SK-N-SH (cell line): ENCODE measurements at regions not wholly inside any gene's neighbourhood (a gene's known extent, or its start where the extent isn't known, plus 50 kb on each side); places are given as distances from the start of the nearest gene placed in this dataset.

Source experiments
- CTCF ChIA-PET: fragments of 300-600, 350-600 bp; formaldehyde crosslinking; extraction: SDS; loops from one replicate; lab custom pipeline; 2021; lab: Yijun Ruan, JAX
- POLR2A ChIA-PET: fragments of 350-600 bp; sonication (Branson Sonifier 250); formaldehyde crosslinking; extraction: SDS; loops from one replicate; lab custom pipeline; 2020; ENCODE audit warnings: antibody characterized with exemption, inconsistent platforms; lab: Yijun Ruan, JAX
- DNase-seq: peaks from one replicate; pipeline ENCODE4 v3.0.0; 2012
- H2AFZ ChIP-seq: fragments of 200-600 bp; sonication (generic); 2 replicates; pipeline ENCODE4 v1.8.1; 2016; ENCODE audit warnings: antibody characterized with exemption, mild to moderate bottlenecking, low read depth
- H3F3A ChIP-seq: fragments of 200-600 bp; sonication (generic); replicated peaks from 2 replicates; pipeline ENCODE3; 2016; ENCODE audit warnings: antibody characterized with exemption, mild to moderate bottlenecking; ENCODE audit not compliant: insufficient read depth
- H3K27ac ChIP-seq, 2 experiments: fragments of 200-500 bp in 1 of 2; fragments of 200-600 bp in 1 of 2; sonication (Bioruptor generic) in 1 of 2; sonication (generic), shearing (Covaris generic) in 1 of 2; 2 replicates each; pipeline versions ENCODE4 v1.5.1 to v1.6.1; 2014 to 2016; ENCODE audit warnings: low read depth in 2 of 2, inconsistent platforms in 1 of 2, low read length in 1 of 2, mild to moderate bottlenecking in 1 of 2, mixed read lengths in 1 of 2
- H3K27me3 ChIP-seq: fragments of 200-600 bp; sonication (generic), shearing (Covaris generic); 2 replicates; pipeline ENCODE4 v1.6.1; 2016; ENCODE audit warnings: mixed run types; ENCODE audit not compliant: insufficient read depth
- H3K36me3 ChIP-seq, 2 experiments: fragments of 200-500 bp in 1 of 2; fragments of 200-600 bp in 1 of 2; sonication (Bioruptor generic) in 1 of 2; sonication (generic) in 1 of 2; replicated peaks in 1 of 2; 2 replicates each; pipeline versions ENCODE3 to v1.5.1; 2014 to 2016; ENCODE audit warnings: low read length in 1 of 2, mild to moderate bottlenecking in 1 of 2; ENCODE audit not compliant: insufficient read depth in 2 of 2, control insufficient read depth in 1 of 2
- H3K4me1 ChIP-seq, 2 experiments: fragments of 200-500 bp in 1 of 2; fragments of 200-600 bp in 1 of 2; sonication (Bioruptor generic) in 1 of 2; sonication (generic), shearing (Covaris generic) in 1 of 2; 2 replicates each; pipeline versions ENCODE4 v1.5.1 to v1.6.1; 2014 to 2016; ENCODE audit warnings: low read depth in 1 of 2, low read length in 1 of 2, mixed run types in 1 of 2; ENCODE audit not compliant: insufficient read depth in 2 of 2, control insufficient read depth in 1 of 2
- H3K4me2 ChIP-seq: fragments of 200-600 bp; sonication (generic), shearing (Covaris generic); 2 replicates; pipeline ENCODE4 v1.6.1; 2017; ENCODE audit warnings: mixed run types
- H3K4me3 ChIP-seq, 2 experiments: fragments of 200-500 bp in 1 of 2; fragments of 200-600 bp in 1 of 2; sonication (Bioruptor generic) in 1 of 2; sonication (generic), shearing (Covaris generic) in 1 of 2; 2 replicates each; pipeline versions ENCODE4 v1.5.1 to v1.8.1; 2014 to 2016; ENCODE audit warnings: low read depth in 2 of 2, inconsistent platforms in 1 of 2, low read length in 1 of 2, mild to moderate bottlenecking in 1 of 2, mixed read lengths in 1 of 2, moderate library complexity in 1 of 2
- H3K79me2 ChIP-seq: fragments of 200-600 bp; sonication (generic); 2 replicates; pipeline ENCODE4 v1.8.1; 2017; ENCODE audit warnings: mild to moderate bottlenecking; ENCODE audit not compliant: insufficient read depth
- H3K9ac ChIP-seq: fragments of 200-600 bp; sonication (generic); 2 replicates; pipeline ENCODE4 v1.6.1; 2017; ENCODE audit warnings: mixed run types
- H3K9me2 ChIP-seq: fragments of 200-600 bp; sonication (generic); 2 replicates; pipeline ENCODE4 v1.6.1; 2017; ENCODE audit warnings: mixed run types
- H3K9me3 ChIP-seq: fragments of 200-600 bp; sonication (generic); 2 replicates; pipeline ENCODE4 v1.6.1; 2017; ENCODE audit warnings: mixed run types, mild to moderate bottlenecking, moderate library complexity
- H4K20me1 ChIP-seq: fragments of 200-600 bp; sonication (generic); 2 replicates; pipeline ENCODE4 v1.6.1; 2017; ENCODE audit warnings: mild to moderate bottlenecking, mixed run types; ENCODE audit not compliant: insufficient read depth
- CHD2 ChIP-seq: fragments of 150-350 bp; IDR thresholded peaks from 2 replicates; pipeline ENCODE4 v1.6.1; 2018; ENCODE audit warnings: low read length; ENCODE audit not compliant: partially characterized antibody
- ELF1 ChIP-seq: IDR thresholded peaks from 2 replicates; pipeline ENCODE4 v1.4.0; 2012
- GATA2 ChIP-seq: sonication (generic); formaldehyde crosslinking; IDR thresholded peaks from 2 replicates; pipeline ENCODE4 v1.5.0; 2020; ENCODE audit warnings: mild to moderate bottlenecking, missing genetic modification reagents
- IRF3 ChIP-seq: fragments of 150-350 bp; IDR thresholded peaks from 2 replicates; pipeline ENCODE4 v1.6.1; 2016; ENCODE audit warnings: mild to moderate bottlenecking, low read depth, low read length
- JUND ChIP-seq: IDR thresholded peaks from 2 replicates; pipeline ENCODE4 v1.4.0; 2012
- MEF2A ChIP-seq: IDR thresholded peaks from 2 replicates; pipeline ENCODE4 v1.4.0; 2012; ENCODE audit warnings: low read depth, borderline replicate concordance
- MXI1 ChIP-seq: IDR thresholded peaks from 2 replicates; pipeline ENCODE4 v1.6.1; 2012; ENCODE audit warnings: mild to moderate bottlenecking, low read depth, low read length, improper control_type of control experiment
- NFIC ChIP-seq: IDR thresholded peaks from 2 replicates; pipeline ENCODE4 v1.4.0; 2012; ENCODE audit warnings: borderline replicate concordance
- NRF1 ChIP-seq: IDR thresholded peaks from 2 replicates; pipeline ENCODE4 v1.6.1; 2012; ENCODE audit warnings: low read depth, mild to moderate bottlenecking, low read length
- PBX3 ChIP-seq: IDR thresholded peaks from 2 replicates; pipeline ENCODE4; 2012
- RAD21 ChIP-seq: IDR thresholded peaks from 2 replicates; pipeline ENCODE4 v1.6.1; 2012; ENCODE audit warnings: mild to moderate bottlenecking, low read length
- RCOR1 ChIP-seq: fragments of 150-350 bp; IDR thresholded peaks from 2 replicates; pipeline ENCODE4 v1.6.1; 2017; ENCODE audit warnings: antibody characterized with exemption, low read length
- RFX5 ChIP-seq: IDR thresholded peaks from 2 replicates; pipeline ENCODE4 v1.6.1; 2012; ENCODE audit warnings: mild to moderate bottlenecking, improper control_type of control experiment, low read length
- SMC3 ChIP-seq: IDR thresholded peaks from 2 replicates; pipeline ENCODE4 v1.6.1; 2012; ENCODE audit warnings: low read depth, low read length, improper control_type of control experiment
- TAF1 ChIP-seq: IDR thresholded peaks from 2 replicates; pipeline ENCODE4 v1.6.1; 2012; ENCODE audit warnings: low read depth, mild to moderate bottlenecking, low read length, moderate library complexity, borderline replicate concordance
- TCF12 ChIP-seq: IDR thresholded peaks from 2 replicates; pipeline ENCODE4 v1.4.0; 2012
- WGBS: methylation state at CpG from one replicate; pipeline ENCODE4 v1.1.6; 2017; ENCODE audit warnings: low lambda C conversion rate; 5-methylcytosine and 5-hydroxymethylcytosine counted together
- TF ChIP-seq, protein P1 (sequence below): IDR thresholded peaks from 2 replicates; pipeline ENCODE4 v1.4.0; 2012; ENCODE audit warnings: low read depth
- TF ChIP-seq, protein P2 (sequence below): IDR thresholded peaks from 2 replicates; pipeline ENCODE4 v1.4.0; 2012; ENCODE audit warnings: low read depth, borderline replicate concordance

GRCh38 chr13:47671776-47672175 is 329.3 kb downstream of the SUCLA2 start:
- Histone ChIP-seq H3K9ac (no peak overlapping the region), H3K4me2 (no peak overlapping the region), H3K9me2 (no peaks in the 10 kb centered on the region), H3K4me1 (peaks cover 7 to 18% of the 10 kb centered on the region in 2 experiments; a peak in 3 of 4 replicates), H3K9me3 (no peaks in the 10 kb centered on the region), H4K20me1 (no peaks in the 10 kb centered on the region), H3K27ac (peak overlapping the region; percentile 77 to 79; a peak in 2 of 4 replicates), H3F3A (peaks cover 9% of the 10 kb centered on the region), H3K27me3 (no peaks in the 10 kb centered on the region), H3K79me2 (no peaks in the 10 kb centered on the region), H3K4me3 (no peak overlapping the region), H3K36me3 (no peaks in the 10 kb centered on the region), H2AFZ (no peak overlapping the region)
- CTCF ChIA-PET: interaction anchor here (1.7 kb wide), 1 partner anchor 14 kb away, joined by 3 read pairs; no protein-coding TSS in a partner anchor
- no peak for DNase-seq
- TF ChIP-seq RCOR1: no peak
- TF ChIP-seq CHD2: no peak
- TF ChIP-seq RAD21: no peak
- no peak for TF ChIP-seq TAF1
- TF ChIP-seq, protein P1, sequence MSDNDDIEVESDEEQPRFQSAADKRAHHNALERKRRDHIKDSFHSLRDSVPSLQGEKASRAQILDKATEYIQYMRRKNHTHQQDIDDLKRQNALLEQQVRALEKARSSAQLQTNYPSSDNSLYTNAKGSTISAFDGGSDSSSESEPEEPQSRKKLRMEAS: no peak
- no peak for TF ChIP-seq NRF1
- TF ChIP-seq, protein P2, sequence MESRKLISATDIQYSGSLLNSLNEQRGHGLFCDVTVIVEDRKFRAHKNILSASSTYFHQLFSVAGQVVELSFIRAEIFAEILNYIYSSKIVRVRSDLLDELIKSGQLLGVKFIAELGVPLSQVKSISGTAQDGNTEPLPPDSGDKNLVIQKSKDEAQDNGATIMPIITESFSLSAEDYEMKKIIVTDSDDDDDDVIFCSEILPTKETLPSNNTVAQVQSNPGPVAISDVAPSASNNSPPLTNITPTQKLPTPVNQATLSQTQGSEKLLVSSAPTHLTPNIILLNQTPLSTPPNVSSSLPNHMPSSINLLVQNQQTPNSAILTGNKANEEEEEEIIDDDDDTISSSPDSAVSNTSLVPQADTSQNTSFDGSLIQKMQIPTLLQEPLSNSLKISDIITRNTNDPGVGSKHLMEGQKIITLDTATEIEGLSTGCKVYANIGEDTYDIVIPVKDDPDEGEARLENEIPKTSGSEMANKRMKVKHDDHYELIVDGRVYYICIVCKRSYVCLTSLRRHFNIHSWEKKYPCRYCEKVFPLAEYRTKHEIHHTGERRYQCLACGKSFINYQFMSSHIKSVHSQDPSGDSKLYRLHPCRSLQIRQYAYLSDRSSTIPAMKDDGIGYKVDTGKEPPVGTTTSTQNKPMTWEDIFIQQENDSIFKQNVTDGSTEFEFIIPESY: no peak
- no peak for TF ChIP-seq MXI1
- no peak for TF ChIP-seq GATA2
- no peak for TF ChIP-seq PBX3
- TF ChIP-seq MEF2A: no peak
- no peak for TF ChIP-seq ELF1
- TF ChIP-seq IRF3: no peak
- TF ChIP-seq NFIC: no peak
- TF ChIP-seq JUND: no peak
- no peak for TF ChIP-seq SMC3
- no peak for TF ChIP-seq RFX5
- TF ChIP-seq TCF12: no peak
- 89% methylated on average over 3 of the region's 3 CpGs for WGBS
- POLR2A ChIA-PET: no interaction called here
